ENCODE measurements at regions not wholly inside any gene's neighbourhood (a gene's known extent, or its start where the extent isn't known, plus 50 kb on each side); places are given as distances from the start of the nearest gene placed in this dataset.

- Mint-ChIP-seq H3K27ac (ENCODE audit: unreplicated experiment) (no peak overlapping the region), H3K27me3 (ENCODE audit: unreplicated experiment) (no peaks in the 10 kb centered on the region), H3K9me3 (ENCODE audit: low read depth, unreplicated experiment) (peaks cover 10% of the 10 kb centered on the region), H3K4me3 (ENCODE audit: low read depth, unreplicated experiment) (no peak overlapping the region), H3K4me1 (ENCODE audit: low read depth, unreplicated experiment) (no peaks in the 10 kb centered on the region), H3K36me3 (ENCODE audit: insufficient read depth, unreplicated experiment) (no peaks in the 10 kb centered on the region)
- CTCF ChIA-PET: no interaction called here
- BruUV-seq (replicated peaks): no TSS peak
- intact Hi-C loops (cut with micrococcal nuclease; ENCODE audit: unreplicated experiment): no loop called here
- no peak for DNase-seq
- TF ChIP-seq CTCF (IDR thresholded peaks at IDR 0.05; ENCODE audit: unreplicated experiment): no peak
Observed at GRCh38 chr5:107168848-107169752, 501.6 kb downstream of the EFNA5 start.

- no peaks in the 10 kb centered on the region for H3K36me3 Mint-ChIP-seq (ENCODE audit: insufficient read depth, unreplicated experiment)
- intact Hi-C loops (cut with micrococcal nuclease; ENCODE audit: unreplicated experiment): no loop called here
- no peaks in the 10 kb centered on the region for H3K4me1 Mint-ChIP-seq (ENCODE audit: low read depth, unreplicated experiment)
- H3K4me3 Mint-ChIP-seq (ENCODE audit: low read depth, unreplicated experiment): no peak overlapping the region
- BruUV-seq (replicated peaks): no TSS peak
- no peak for DNase-seq
- H3K9me3 Mint-ChIP-seq (ENCODE audit: low read depth, unreplicated experiment): peaks cover 10% of the 10 kb centered on the region
- TF ChIP-seq CTCF (IDR thresholded peaks at IDR 0.05; ENCODE audit: unreplicated experiment): no peak
- no peaks in the 10 kb centered on the region for H3K27me3 Mint-ChIP-seq (ENCODE audit: unreplicated experiment)
- CTCF ChIA-PET: interaction anchor here (0.5 kb wide), 1 partner anchor 22 kb away, joined by 4 read pairs; no protein-coding TSS in a partner anchor
- no peak overlapping the region for H3K27ac Mint-ChIP-seq (ENCODE audit: unreplicated experiment)
Observed at GRCh38 chr5:107168086-107168485, 502.7 kb downstream of the EFNA5 start.

- H3K9me3 Mint-ChIP-seq (ENCODE audit: low read depth, unreplicated experiment): peaks cover 9% of the 10 kb centered on the region
- no peak overlapping the region for H3K27ac Mint-ChIP-seq (ENCODE audit: unreplicated experiment)
- CTCF ChIA-PET: no interaction called here
- H3K4me1 Mint-ChIP-seq (ENCODE audit: low read depth, unreplicated experiment): no peaks in the 10 kb centered on the region
- intact Hi-C loops (cut with micrococcal nuclease; ENCODE audit: unreplicated experiment): no loop called here
- BruUV-seq (replicated peaks): no TSS peak
- DNase-seq: no peak
- H3K27me3 Mint-ChIP-seq (ENCODE audit: unreplicated experiment): no peaks in the 10 kb centered on the region
- no peak for TF ChIP-seq CTCF (IDR thresholded peaks at IDR 0.05; ENCODE audit: unreplicated experiment)
- no peaks in the 10 kb centered on the region for H3K36me3 Mint-ChIP-seq (ENCODE audit: insufficient read depth, unreplicated experiment)
- H3K4me3 Mint-ChIP-seq (ENCODE audit: low read depth, unreplicated experiment): no peak overlapping the region
Observed at GRCh38 chr5:107165296-107165695, 505.4 kb downstream of the EFNA5 start.

- BruUV-seq (replicated peaks): no TSS peak
- CTCF ChIA-PET: no interaction called here
- Mint-ChIP-seq H3K4me1 (ENCODE audit: low read depth, unreplicated experiment) (peaks cover 9% of the 10 kb centered on the region), H3K9me3 (ENCODE audit: low read depth, unreplicated experiment) (peaks cover 7% of the 10 kb centered on the region), H3K4me3 (ENCODE audit: low read depth, unreplicated experiment) (no peak overlapping the region), H3K27ac (ENCODE audit: unreplicated experiment) (no peak overlapping the region), H3K36me3 (ENCODE audit: insufficient read depth, unreplicated experiment) (no peaks in the 10 kb centered on the region), H3K27me3 (ENCODE audit: unreplicated experiment) (no peaks in the 10 kb centered on the region)
- DNase-seq: no peak
- TF ChIP-seq CTCF (IDR thresholded peaks at IDR 0.05; ENCODE audit: unreplicated experiment): no peak
- intact Hi-C loops (cut with micrococcal nuclease; ENCODE audit: unreplicated experiment): no loop called here
Observed at GRCh38 chr5:107157809-107158208, 512.9 kb downstream of the EFNA5 start.

Measured in Calu3 (cell line).